EH (cell line): ENCODE measurements at regions not wholly inside any gene's neighbourhood (a gene's known extent, or its start where the extent isn't known, plus 50 kb on each side); places are given as distances from the start of the nearest gene placed in this dataset.
"Not testable (repeated sequence)": the region's sequence is repeated elsewhere in the genome, so short reads cannot be mapped to it uniquely, and the experiment has no call there.

Experiments
- DNase-seq: peaks from one replicate; pipeline ENCODE4 v3.0.0-alpha.2; 2015; ENCODE audit warnings: low read depth

DNA sequence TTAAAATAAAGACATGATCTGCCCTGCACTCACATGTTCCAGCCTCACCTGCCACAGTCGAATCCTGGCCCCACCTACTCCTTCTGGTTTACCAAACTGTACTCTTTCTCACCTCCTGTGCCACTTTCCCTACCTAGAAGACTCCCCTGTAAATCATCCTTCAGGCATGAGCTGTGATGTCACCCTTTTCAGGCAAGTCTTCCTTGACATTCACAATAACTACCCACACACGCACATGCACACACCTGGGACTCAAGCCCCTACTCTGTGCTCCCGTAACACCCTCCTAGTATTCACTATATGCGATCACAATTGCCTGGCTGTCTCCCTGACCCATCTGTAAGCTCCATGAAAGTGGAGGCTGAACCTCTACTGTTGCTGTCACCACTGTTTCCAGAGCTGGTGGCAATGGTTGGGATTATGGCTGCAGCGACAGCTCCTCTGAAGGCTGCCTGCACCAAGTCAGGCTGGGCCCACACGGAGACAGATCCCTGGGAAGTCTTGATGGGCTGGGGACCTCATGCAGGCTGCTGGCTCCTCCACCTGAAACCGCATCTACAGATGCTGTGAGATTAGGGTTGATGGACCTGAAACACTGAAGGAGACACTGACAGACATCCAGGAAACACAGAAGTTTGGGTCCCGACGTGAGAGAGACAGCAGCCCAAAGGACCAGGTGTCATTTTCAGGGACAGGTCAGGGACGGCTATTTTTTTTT lies 611.1 kb downstream of the UQCRFS1 start:
- no peak for DNase-seq

DNA sequence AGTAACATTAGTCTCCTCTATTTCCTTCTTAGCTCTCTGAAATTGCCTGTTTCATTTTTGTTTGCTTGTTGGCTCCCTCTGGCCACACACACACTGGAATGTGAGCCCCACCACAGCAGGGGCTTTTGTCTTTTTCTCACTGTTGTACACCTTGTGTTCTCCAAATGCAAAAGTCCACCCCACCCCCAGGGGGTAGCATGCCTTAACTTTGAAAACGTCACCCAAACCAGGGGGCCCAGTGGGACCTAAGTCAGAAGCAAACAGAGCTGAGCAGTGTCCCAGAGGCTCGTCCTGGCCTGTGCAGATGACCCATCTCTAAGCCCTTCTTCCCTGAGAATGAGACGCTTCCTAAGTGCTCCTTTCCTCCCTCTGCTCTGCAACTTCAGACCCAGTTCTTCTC lies 614.1 kb downstream of the UQCRFS1 start:
- no peak for DNase-seq

DNA sequence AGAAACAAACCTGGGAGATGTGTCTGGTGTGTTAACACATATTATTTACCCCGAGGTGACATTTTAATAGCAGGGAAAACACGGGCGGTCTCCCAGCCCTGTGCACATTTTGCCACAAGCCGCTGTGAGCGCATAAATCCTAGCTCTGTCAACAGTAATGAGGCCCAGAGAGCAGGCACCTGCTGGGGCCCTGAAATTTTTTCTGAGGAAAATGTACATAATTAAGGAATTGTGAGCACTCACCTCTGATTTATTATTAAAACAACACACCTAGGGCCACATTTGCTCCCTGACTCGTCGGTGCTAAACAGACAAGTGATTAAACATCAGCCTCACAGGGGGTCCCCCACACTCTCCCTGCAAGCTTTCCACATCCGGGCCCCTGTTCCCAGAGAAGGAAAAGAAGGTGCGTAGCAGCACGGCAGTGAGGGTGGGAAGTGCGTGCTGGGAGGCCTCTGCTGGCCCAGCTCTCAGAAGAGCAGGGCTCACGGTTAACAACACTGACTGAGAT lies 616.3 kb downstream of the UQCRFS1 start:
- DNase-seq, result no peak

DNA sequence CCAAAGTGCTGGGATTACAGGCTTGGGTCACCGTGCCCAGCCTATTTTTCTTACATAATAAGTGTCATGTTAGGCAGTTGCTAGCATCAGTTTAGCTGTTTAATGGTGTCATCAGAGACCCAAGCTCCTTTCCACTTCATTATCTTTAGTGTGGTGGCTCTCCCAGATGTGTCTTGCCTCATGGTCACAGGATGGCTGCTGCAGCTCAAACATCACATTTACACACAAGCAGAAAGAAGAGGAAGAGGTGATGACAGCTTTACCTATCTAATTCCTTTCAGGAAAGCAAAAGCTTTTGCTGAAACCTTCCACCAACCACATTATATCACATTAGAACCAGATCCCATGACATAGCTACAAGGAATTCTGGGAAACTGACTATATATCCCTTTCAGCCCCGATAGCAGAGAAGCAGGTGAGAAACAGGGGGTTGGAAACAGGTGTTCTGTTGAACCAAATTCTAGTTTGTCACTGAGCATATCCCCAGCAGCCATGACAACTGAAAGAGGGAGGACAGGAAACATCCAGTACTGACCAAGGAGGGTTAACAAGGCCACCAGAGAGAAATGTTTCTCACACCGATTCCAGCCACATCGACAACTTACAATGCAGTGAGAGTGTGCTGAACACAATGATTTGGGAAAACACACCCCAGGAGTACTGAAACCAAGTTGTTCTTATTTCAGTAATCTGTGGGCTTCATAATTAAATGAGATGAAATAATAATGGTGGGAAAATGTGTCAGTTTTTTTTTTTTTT lies 617.0 kb downstream of the UQCRFS1 start:
- no peak for DNase-seq

DNA sequence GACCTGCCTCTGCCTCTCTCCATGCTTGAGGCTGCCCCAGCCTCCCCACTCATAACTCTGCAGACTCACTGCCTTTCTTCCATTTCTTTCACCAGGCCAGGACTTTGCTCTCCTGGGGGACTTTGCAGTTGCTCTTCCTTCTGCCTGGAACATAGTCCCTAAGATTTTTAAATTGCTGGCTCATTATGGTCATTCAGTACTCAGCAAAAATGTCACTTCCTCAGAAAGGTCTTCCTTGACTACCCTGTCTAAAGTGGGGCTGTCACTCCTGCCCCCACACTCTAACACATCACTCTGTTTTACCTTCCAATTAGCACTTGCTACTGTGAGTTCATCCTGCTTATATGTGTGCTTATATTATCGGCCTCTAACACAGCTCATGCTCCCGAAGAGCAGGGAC lies 618.2 kb downstream of the UQCRFS1 start:
- DNase-seq, result no peak

DNA sequence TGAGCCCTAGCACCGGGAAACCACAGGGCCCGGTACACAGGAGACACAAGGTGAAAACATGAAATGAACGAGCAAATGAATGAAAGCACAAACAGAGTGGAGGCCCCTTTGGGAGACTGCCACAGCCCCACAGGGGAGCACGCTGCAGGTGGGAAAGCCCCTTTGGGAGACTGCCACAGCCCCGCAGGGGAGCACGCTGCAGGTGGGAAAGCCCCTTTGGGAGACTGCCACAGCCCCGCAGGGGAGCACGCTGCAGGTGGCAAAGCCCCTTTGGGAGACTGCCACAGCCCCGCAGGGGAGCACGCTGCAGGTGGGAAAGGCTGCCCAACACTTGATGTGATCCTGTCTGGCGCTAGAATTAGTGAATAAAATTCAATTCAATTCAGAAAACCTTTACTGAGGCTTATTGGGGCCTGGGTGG lies 623.0 kb downstream of the UQCRFS1 start:
- not testable (repeated sequence) for DNase-seq

DNA sequence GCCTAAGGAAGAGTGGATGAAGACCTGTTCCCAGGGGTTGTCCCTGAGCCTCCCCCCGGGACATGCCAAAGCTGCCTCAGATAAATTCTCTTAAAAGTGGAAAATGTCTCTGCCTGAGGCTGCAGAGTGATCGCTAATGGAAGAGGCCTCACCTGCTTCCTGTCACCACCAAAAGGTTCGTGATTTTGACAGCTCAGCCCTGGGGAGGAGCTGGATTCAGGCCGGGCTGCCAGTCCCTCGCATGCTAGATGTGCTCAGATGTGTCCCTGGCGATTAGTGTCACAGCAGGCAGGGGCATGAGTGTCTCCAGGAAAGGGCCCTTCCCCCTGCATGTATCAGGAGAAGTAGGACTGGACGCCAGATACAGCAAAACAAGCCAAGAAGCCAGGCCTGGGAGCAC lies 626.5 kb downstream of the UQCRFS1 start:
- DNase-seq, result no peak

DNA sequence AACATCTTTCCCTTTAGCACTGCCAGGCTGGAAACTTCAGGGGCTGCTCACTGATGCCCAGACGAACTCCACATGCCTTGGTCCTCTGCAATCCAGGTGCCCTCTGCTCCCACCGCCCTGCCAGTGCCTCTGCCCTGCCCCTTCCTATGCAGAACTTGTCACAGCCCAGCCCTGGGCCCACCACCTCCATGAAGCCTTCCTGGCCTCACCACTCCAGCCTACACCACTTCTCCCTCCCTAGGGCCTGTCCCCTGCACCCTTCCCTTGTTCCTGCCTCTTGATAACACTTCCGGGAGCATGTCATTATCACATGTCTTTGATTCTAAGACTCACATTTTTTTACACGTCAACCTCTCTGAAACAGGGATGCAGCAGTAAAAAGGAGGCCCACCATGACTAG lies 627.2 kb downstream of the UQCRFS1 start:
- no peak for DNase-seq

DNA sequence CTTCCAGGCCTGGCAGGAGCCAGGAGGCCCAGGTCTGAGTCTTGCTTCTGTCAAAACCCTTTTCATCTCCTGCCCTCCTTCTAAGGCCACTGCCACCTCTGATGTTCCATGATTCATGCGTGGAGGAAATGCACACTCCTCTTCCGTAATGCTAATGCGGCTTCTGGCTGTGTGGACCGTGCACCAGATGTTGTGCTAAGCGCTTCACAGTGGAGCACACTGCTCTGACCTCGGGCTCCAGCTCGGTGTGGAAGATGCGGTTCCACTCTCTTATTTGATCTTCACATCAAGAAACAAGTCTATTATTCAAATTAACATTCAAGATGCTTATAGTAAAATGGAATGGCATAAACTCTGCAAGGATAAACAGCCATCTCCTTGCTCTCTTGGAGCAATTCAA lies 629.2 kb downstream of the UQCRFS1 start:
- no peak for DNase-seq

DNA sequence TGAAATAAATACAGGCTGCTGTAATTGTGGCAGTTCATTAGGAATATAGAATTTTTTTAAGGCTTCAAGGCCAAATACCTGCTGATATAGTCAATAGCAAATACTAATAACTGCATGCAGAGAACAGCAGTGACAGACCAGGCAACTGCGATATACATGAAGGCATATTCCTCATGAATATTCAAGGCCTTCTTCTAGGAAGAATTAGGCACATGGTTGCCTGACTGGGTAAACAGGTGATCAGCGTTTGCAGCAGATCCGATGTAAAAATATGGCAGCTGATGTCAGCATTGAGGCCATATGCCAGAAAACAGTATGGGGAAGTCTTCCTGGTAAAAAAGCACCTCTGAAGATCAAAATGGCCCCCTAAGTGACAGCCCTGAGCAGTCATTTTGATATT lies 629.7 kb downstream of the UQCRFS1 start:
- no peak for DNase-seq

DNA sequence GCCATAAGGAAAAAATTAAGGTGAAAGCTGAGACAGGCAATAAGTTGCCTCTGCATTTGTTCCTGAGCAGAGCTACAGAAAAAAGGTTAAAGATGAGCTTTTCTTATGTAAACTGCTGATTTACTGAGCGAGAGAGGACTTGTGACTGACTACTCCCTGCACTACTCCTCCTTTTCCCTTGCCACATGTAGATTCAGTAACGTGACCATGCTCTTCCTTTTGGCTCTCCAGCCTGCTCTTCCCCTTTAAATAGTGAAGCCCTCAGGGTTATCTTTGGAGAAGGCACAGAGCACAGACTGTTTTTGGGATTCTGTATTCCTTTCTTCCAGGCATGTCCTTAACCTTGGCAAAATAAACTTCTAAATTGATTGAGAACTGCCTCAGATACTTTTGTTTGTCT lies 630.2 kb downstream of the UQCRFS1 start:
- DNase-seq, result no peak

DNA sequence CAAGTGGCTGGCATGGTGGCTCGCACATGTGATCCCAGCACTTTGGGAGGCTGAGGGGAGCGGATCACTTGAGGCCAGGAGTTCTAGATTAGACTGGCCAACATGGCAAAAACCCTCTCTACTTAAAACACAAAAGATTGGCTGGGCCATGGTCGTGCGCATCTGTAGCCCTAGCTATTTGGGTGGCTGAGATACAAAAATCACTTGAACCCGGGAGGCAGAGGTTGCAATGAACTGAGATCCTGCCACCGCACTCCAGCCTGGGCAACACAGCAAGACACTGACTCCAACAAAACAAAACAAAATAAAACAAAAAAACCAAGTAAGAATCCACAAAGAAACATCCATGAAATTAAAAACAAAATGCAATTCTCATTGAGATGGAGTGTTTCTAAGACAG lies 630.6 kb downstream of the UQCRFS1 start:
- no peak for DNase-seq

DNA sequence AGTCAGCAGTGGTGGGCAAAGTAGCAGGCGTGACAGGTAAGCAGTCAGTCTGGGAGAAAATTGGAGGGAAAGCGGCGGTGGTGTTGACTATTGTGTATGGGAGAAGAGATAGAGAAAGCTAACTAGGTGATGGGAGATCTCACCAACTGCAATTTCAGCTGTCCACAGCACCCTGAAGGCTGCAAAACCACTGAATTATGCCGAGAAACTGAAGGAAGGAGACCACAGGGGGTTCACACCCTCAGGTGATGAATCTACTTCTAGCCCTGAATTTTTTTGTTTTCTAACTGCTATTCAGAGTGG lies 631.5 kb downstream of the UQCRFS1 start:
- DNase-seq, result no peak

DNA sequence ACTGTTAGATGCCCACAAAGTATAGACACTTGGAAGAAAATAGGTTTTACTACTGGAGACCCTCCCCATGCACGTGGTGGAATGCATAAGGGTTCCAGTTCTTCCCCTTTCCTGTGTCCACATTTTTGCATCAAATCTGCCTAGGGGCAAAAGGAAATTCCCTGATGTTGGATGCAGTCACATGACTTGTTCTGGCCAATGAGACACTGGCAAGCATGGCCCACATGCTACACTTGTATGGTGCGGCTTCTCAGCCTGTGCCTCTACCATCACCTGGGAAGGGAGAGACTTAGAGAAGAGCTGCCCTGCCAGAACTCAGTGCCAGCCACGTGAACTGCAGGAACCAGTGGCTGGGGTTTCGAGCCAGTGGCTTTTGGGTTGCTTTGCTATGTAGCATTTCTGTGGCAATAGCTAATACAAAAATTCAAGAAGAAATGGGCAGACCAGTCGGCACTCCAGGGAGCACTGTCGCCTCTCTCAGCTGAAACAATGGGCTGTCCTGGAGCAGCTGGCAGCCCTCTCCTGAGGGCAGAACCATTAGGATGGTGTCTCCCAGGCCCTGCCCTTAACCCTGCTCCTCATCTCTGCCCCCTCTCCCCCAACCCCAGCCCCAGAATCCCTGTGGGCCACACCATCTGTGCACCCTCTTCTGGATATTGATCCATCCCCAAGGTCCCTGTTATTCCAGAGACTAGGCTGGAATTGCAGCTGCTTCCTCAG lies 634.0 kb downstream of the UQCRFS1 start:
- peak; percentile 1 for DNase-seq

DNA sequence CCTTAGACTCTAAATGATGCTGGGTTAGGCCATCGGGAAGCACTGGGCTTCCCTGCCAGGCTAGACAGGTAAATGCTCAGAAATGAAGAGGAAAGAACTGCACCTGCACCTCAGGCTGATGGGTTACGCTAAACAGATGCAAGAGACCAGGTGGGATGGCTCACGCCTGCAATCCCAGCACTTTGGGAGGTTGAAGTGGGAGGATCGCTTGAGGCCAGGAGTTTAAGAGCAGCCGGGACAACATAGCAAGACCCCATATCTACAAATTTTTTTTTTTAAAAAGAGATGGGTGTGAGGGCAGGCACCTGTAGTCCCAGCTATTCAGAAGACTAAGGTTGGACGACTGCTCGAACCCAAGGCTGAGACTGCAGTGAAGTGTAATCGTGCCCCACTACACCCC lies 634.7 kb downstream of the UQCRFS1 start:
- DNase-seq, result no peak

DNA sequence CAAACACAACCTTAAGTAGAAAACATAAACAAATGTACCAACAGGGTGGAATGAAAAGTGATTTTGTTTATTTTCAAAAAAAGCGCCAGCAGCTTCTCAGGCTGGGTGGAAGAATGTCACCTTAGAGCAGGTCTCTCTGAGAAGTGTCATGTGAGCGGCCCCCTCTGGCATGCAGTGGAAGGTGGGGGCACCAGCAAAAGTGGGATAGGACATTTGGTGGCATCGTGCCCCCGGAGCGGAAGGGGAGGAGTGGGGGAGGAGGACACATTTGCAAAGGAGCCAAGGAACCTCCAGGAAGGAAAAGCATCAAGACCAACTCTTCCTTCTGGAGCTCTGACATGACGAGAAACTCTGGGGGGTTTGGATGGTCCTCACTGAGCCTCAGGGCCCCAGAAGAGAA lies 635.3 kb downstream of the UQCRFS1 start:
- no peak for DNase-seq

DNA sequence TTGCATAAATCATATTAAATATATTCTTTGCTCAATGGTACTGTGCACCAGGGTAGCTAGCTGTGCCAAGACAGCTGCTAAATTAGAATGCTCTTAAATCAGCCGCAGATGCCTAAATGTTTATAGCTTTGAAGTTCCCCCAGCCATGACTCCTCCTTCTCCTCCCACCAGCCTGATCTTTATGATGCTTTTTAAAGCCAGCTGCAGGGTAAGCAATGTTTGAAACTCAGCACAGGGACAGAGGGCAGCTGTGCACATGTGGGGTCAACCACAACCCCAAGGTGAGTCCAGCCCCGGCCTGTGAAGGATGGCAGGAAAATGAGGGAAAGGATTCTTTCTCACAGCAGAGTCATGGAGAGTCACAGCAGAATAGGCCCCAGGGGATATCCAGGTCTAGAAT lies 635.7 kb downstream of the UQCRFS1 start:
- DNase-seq, result no peak

DNA sequence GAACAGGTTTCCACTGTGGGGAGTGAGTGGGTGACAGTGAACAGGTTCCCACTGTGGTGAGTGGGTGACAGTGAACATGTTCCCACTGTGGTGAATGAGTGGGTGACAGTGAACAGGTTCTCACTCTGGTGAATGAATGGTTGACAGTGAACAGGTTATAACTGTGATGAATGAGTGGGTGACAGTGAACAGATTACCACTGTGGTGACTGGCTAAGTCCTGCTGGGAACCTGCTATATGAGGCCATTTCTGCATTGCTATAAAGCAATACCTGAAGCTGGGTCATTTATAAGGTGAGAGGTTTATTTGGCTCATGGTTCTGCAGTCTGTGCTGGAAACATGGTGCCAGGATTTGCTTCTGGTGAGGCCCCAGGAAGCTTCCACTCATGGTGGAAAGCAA lies 637.1 kb downstream of the UQCRFS1 start:
- no peak for DNase-seq

DNA sequence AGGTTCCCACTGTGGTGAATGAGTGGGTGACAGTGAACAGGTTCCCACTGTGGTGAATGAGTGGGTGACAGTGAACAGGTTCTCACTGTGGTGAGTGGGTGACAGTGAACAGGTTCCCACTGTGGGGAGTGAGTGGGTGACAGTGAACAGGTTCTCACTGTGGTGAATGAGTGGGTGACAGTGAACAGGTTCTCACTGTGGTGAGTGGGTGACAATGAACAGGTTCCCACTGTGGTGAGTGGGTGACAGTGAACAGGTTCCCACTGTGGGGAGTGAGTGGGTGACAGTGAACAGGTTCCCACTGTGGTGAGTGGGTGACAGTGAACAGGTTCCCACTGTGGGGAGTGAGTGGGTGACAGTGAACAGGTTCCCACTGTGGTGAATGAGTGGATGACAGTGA lies 637.6 kb downstream of the UQCRFS1 start:
- not testable (repeated sequence) for DNase-seq

DNA sequence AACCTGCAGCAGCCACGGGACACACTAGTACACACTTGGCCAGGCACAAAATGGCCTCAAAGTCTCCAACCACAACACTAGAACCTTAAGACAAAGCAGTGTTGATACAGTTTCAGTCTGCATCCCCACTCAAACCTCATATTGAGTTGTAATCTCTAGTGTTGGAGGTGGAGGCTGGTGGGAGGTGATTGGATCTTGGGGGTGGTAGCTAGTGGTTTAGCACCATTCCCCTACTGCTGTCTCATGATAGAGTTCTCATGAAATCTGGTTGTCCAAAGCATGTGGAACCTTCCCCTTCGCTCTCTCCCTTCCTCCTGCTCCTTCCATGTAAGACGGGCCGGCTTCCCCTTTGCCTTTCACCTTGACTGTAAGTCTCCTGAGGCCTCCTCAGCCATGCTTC lies 638.7 kb downstream of the UQCRFS1 start:
- no peak for DNase-seq

DNA sequence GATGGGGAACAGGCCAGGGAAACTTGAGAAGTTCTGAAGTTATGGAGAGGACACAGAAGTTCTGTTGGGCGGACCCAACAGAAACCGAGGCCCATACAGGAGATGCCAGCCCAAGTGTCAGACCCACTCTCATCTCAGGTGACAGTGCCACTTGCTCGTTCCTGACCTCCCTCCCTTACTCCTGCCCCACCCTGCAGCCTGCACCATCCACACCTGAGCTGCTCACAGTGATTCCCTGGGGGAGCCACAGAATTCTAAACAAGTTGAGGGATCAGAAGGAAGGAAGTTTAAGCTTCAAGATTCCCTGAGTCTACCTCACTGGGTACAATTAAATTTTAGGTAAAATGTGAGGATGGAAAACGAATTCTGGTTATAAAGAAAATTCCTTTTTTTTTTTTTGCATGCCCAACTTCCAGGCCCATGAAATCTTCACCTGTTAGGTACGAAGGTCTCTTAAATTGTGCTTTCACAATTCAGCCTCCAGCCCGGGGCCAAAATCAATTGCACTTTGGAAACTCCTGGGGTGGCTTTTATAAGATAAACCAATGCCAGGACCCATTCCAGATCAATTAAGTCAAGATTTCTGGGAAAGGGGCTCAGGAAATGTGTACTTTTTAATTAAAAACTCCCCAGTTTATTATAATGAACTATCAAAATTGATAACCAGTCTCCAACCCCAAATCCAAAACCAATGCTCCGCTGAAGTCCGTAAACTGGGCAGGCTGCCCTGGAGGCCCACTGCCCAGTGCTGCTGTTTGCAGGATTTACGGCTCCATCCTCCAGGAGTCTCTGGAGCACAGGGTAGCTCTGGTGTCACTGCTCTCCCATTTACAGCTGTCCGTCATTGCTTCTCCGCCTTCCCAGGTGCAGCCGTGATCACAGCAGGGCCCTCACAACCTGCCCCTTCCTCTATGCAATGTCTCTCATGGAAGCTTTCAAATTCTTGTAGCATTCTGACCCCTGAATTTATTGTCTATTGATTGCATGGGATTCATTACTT lies 643.5 kb downstream of the UQCRFS1 start:
- DNase-seq, result no peak

DNA sequence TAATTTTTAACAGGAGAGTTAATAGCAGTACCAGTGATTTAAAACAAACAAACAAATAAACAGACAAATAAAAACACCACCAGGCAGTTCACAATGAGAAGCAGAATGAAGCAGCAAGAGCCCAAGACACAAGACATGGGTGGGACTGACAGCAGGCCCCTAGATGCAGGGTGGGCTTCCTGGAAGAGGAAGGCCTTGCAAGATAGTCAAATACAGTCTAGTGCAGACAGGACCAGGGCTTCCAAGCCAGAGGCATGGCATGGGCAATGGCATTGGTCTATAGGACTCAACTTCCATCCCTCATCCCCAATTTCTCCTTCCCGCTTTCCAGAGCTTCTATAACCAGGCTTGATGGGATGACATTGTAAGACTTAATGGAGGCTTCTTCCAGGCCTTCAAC lies 645.1 kb downstream of the UQCRFS1 start:
- no peak for DNase-seq
